Smooth muscle cell (in vitro differentiated cells): ENCODE measurements at regions not wholly inside any gene's neighbourhood (a gene's known extent, or its start where the extent isn't known, plus 50 kb on each side); places are given as distances from the start of the nearest gene placed in this dataset.
"Not testable (repeated sequence)": the region's sequence is repeated elsewhere in the genome, so short reads cannot be mapped to it uniquely, and the experiment has no call there.

Experiments
- DNase-seq: peaks from one replicate; lab custom pipeline; 2025; ENCODE audit not compliant: unreplicated experiment; lab: John Stamatoyannopoulos, UW
- H2AFZ ChIP-seq: fragments of 200-600 bp; sonication (generic); 2 replicates; pipeline ENCODE4 v1.6.0; 2016; ENCODE audit warnings: antibody characterized with exemption, low read depth, mild to moderate bottlenecking
- H3F3A ChIP-seq: fragments of 200-600 bp; sonication (generic); 2 replicates; pipeline ENCODE4 v1.6.0; 2017; ENCODE audit warnings: antibody characterized with exemption, low read depth
- H3K27ac ChIP-seq: fragments of 200-600 bp; sonication (generic); 2 replicates; pipeline ENCODE4 v1.5.1; 2016; ENCODE audit warnings: low read depth, mild to moderate bottlenecking
- H3K27me3 ChIP-seq: fragments of 200-600 bp; sonication (generic); 2 replicates; pipeline ENCODE4 v1.6.1; 2016; ENCODE audit warnings: low read depth, mild to moderate bottlenecking
- H3K36me3 ChIP-seq: fragments of 200-600 bp; sonication (generic); 2 replicates; pipeline ENCODE4 v1.5.1; 2016; ENCODE audit warnings: low read depth
- H3K4me1 ChIP-seq: fragments of 200-600 bp; sonication (generic); 2 replicates; pipeline ENCODE4 v1.5.1; 2016; ENCODE audit warnings: low read depth
- H3K4me2 ChIP-seq: fragments of 200-600 bp; sonication (generic); 2 replicates; pipeline ENCODE4 v1.6.0; 2016; ENCODE audit warnings: mild to moderate bottlenecking
- H3K4me3 ChIP-seq: fragments of 200-600 bp; sonication (generic); 2 replicates; pipeline ENCODE4 v1.5.1; 2016; ENCODE audit warnings: mild to moderate bottlenecking
- H3K79me2 ChIP-seq: fragments of 200-600 bp; sonication (generic); 2 replicates; pipeline ENCODE4 v1.6.0; 2016; ENCODE audit warnings: low read depth, mild to moderate bottlenecking
- H3K9ac ChIP-seq: fragments of 200-600 bp; sonication (generic); 2 replicates; pipeline ENCODE4 v1.6.0; 2016; ENCODE audit warnings: low read depth
- H3K9me3 ChIP-seq: fragments of 200-600 bp; sonication (generic); replicated peaks from 2 replicates; pipeline ENCODE4 v1.5.1; 2016; ENCODE audit warnings: low read depth
- H4K20me1 ChIP-seq: fragments of 200-600 bp; sonication (generic); 2 replicates; pipeline ENCODE4 v1.6.0; 2016; ENCODE audit warnings: low read depth
- WGBS: methylation state at CpG from one replicate; pipeline ENCODE4 v1.1.7; 2016; ENCODE audit warnings: low lambda C conversion rate; 5-methylcytosine and 5-hydroxymethylcytosine counted together
- TF ChIP-seq, protein P1 (sequence below): fragments of 200-600 bp; sonication (generic); IDR thresholded peaks from 2 replicates; pipeline ENCODE4 v1.5.1; 2017; ENCODE audit warnings: borderline replicate concordance, mild to moderate bottlenecking, antibody characterized with exemption; ENCODE audit not compliant: insufficient read depth, poor library complexity, severe bottlenecking

DNA sequence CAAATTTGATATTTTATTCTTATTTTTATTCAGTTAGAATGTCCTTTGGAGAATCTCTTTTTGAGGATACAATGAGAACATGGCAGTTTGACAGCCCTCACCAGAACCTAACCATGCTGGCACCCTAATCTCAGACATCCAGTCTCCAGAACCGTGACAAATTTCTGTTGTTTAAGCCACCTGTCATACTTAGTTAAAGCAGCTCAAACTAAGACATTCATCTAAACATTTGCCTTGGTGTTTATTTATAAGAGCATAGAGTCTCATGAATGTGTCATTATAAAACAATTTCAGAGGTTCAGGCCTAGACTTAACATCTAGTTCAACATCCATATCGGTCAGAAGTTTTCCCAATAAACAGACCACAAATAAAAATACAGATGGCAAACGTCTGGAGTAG lies 125.1 kb upstream of the FUNDC1 start:
- Histone ChIP-seq H4K20me1 (no peaks in the 10 kb centered on the region), H3K9ac (no peak overlapping the region), H3K4me3 (no peak overlapping the region), H3K79me2 (no peaks in the 10 kb centered on the region), H3K4me1 (no peaks in the 10 kb centered on the region), H3K36me3 (no peaks in the 10 kb centered on the region), H3K27ac (no peak overlapping the region), H3K9me3 (no peaks in the 10 kb centered on the region), H3K27me3 (no peaks in the 10 kb centered on the region), H2AFZ (no peak overlapping the region), H3K4me2 (no peak overlapping the region), H3F3A (no peaks in the 10 kb centered on the region)
- WGBS, result 67% methylated on average over 3 of the region's 3 CpGs
- DNase-seq, result no peak
- TF ChIP-seq, protein P1, sequence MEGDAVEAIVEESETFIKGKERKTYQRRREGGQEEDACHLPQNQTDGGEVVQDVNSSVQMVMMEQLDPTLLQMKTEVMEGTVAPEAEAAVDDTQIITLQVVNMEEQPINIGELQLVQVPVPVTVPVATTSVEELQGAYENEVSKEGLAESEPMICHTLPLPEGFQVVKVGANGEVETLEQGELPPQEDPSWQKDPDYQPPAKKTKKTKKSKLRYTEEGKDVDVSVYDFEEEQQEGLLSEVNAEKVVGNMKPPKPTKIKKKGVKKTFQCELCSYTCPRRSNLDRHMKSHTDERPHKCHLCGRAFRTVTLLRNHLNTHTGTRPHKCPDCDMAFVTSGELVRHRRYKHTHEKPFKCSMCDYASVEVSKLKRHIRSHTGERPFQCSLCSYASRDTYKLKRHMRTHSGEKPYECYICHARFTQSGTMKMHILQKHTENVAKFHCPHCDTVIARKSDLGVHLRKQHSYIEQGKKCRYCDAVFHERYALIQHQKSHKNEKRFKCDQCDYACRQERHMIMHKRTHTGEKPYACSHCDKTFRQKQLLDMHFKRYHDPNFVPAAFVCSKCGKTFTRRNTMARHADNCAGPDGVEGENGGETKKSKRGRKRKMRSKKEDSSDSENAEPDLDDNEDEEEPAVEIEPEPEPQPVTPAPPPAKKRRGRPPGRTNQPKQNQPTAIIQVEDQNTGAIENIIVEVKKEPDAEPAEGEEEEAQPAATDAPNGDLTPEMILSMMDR, result no peak

DNA sequence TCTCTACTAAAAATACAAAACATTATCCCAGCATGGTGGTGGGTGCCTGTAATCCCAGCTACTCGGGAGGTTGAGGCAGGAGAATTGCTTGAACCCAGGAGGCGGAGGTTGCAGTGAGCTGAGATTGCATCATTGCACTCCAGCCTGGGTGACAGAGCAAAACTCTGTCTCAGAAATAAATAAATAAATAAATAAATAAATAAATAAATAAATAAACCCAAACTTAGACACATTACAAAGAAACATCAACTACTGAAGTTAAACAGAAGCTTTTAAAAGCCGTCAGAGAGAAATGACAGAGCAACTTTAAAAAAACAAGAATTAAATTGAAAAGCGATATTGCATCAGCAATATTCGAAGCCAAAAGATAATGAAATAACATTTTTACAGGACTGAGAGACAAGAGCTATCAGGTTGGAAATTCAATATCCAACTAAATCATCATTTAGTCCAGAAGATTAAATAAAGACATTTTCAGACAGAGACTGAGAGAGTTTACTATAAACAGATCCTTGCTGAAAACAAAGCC lies 115.1 kb upstream of the FUNDC1 start:
- H2AFZ ChIP-seq, result not testable (repeated sequence)

DNA sequence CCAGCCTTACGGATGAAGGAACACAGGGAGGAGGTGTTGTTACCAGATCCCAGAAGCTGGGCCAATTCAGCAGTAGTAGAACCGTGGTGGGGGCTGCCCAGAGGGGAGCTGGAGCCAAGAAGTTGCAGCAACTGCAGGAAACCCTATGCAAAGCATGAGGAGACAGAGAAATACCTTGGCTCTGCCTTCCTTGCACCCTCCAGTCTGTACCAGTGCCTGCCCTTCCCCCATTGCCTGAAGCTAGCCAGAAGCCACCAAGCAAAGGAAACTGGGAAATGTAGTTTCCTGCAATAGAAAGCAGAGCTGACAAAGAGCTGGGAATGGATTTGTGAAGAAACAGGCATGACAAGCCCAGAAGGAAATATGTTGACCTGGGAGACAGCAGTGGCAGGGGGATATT lies 108.7 kb upstream of the FUNDC1 start:
- Histone ChIP-seq H3K79me2 (no peaks in the 10 kb centered on the region), H2AFZ (no peak overlapping the region), H3K4me1 (no peaks in the 10 kb centered on the region), H4K20me1 (no peaks in the 10 kb centered on the region), H3K9me3 (no peaks in the 10 kb centered on the region), H3K36me3 (no peaks in the 10 kb centered on the region), H3K27ac (no peak overlapping the region), H3K4me3 (no peak overlapping the region), H3K4me2 (no peak overlapping the region), H3K9ac (no peak overlapping the region), H3F3A (no peaks in the 10 kb centered on the region), H3K27me3 (no peaks in the 10 kb centered on the region)
- 49% methylated on average over 2 of the region's 2 CpGs for WGBS
- TF ChIP-seq, protein P1, result no peak
- no peak for DNase-seq

More for the DNA sequence above, 115.1 kb upstream of the FUNDC1 start:
- not testable (repeated sequence) for H3F3A ChIP-seq, H4K20me1 ChIP-seq, H3K79me2 ChIP-seq, H3K4me2 ChIP-seq, H3K9ac ChIP-seq, H3K27me3 ChIP-seq, H3K4me3 ChIP-seq, H3K27ac ChIP-seq, H3K9me3 ChIP-seq, H3K4me1 ChIP-seq, DNase-seq, H3K36me3 ChIP-seq
- WGBS, result 87% methylated on average over 5 of the region's 5 CpGs

DNA sequence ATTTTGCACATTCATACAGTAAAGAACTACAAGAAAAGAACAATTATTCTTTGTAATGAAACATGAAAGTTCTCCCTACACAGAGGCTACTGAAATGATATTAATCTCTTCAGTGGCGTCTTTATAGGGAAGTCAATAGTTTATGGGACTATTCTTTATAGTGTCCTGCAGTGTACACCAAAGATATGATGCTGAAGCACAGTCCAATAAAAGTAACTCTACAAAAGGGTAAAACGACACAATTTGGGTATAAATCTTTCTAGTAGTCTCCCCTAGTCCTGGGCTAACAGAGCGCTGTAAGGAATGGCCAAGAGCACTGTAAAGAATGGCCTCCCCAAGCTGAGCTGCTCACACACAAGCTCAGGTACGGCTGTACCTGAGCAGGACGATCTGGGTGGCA lies 101.1 kb upstream of the FUNDC1 start:
- Histone ChIP-seq H3K27me3 (no peaks in the 10 kb centered on the region), H3K4me3 (no peak overlapping the region), H3F3A (no peaks in the 10 kb centered on the region), H2AFZ (no peak overlapping the region), H3K9ac (no peak overlapping the region), H3K27ac (no peak overlapping the region), H3K79me2 (no peaks in the 10 kb centered on the region), H3K4me1 (no peaks in the 10 kb centered on the region), H3K9me3 (no peaks in the 10 kb centered on the region), H4K20me1 (no peaks in the 10 kb centered on the region), H3K4me2 (no peak overlapping the region), H3K36me3 (no peaks in the 10 kb centered on the region)
- 69% methylated on average over 5 of the region's 5 CpGs for WGBS
- DNase-seq, result no peak
- TF ChIP-seq, protein P1, result no peak
